GM19193 (cell line): ENCODE measurements at regions not wholly inside any gene's neighbourhood (a gene's known extent, or its start where the extent isn't known, plus 50 kb on each side); places are given as distances from the start of the nearest gene placed in this dataset.

Experiments
- POLR2A ChIP-seq: IDR thresholded peaks from 4 replicates; pipeline ENCODE4 v1.6.1; 2011; ENCODE audit not compliant: insufficient read depth, insufficient read length; ENCODE audit errors: extremely low read depth

- no peak for TF ChIP-seq POLR2A
Measured at GRCh38 chr14:89626233-89626806, 209.3 kb upstream of the FOXN3 start.

DNA sequence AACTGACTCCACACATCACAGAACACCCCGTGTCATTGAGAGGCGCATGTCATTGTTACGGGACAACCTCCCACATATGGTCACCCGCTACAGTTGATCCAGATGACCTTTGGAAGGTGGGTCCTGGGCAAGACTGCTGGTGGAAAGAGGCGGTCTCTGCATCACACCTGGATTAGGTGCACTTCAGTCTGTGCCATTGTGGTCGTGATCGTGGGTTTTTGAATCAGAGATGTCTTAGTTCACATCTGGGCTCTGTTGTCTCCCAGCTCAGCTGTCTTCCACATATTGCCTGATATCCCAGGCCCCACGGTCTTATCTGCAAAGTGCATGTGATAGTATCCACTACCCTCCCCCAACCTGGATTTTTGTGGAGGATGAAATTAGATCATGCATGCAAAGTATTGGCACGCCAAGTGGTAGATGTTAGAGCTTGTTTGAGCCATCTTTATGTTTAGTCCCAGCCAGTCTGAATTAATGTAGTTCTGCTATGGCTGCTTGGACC is 208.7 kb upstream of the FOXN3 start:
- TF ChIP-seq POLR2A, result no peak

- no peak for TF ChIP-seq POLR2A
Measured at GRCh38 chr14:89625244-89625713, 208.2 kb upstream of the FOXN3 start.

DNA sequence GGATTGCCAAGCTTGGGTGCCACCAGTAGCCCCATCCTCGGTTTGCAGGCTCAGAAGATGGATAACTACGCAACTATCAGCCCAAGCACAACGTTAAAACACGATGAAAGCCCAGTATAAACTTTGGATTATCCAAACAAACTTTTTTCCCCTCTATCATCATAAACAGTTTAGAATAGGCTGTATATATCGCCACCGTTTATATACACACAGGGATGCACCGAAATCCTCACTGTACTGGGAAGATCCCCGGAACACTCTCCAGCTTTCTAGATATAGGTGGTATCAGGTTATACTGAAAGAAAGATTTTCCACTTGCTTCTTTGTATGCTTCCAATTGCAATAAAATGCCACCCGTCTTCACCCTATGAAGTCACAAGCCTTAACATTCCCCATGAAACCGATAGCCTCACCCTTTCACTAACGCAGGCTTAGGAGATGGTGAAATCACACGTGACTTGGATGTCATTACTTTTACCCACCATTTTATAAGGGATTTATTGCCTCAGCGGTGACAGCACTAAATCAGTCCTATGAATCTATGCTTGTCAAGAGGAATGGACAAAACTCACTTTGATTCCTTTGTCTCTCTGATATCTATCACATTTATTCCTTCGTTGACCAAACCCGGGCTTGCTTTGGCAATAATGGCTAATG is 207.6 kb upstream of the FOXN3 start:
- no peak for TF ChIP-seq POLR2A

- no peak for TF ChIP-seq POLR2A
Measured at GRCh38 chr14:89621791-89622638, 205.0 kb upstream of the FOXN3 start.

- no peak for TF ChIP-seq POLR2A
Measured at GRCh38 chr14:89621009-89621421, 204.0 kb upstream of the FOXN3 start.

GRCh38 chr14:89620436-89620835 is 203.4 kb upstream of the FOXN3 start:
- TF ChIP-seq POLR2A, result no peak

- no peak for TF ChIP-seq POLR2A
Measured at GRCh38 chr14:89619596-89619995, 202.6 kb upstream of the FOXN3 start.

GRCh38 chr14:89618811-89619551 is 201.9 kb upstream of the FOXN3 start:
- TF ChIP-seq POLR2A, result peak; percentile 72

DNA sequence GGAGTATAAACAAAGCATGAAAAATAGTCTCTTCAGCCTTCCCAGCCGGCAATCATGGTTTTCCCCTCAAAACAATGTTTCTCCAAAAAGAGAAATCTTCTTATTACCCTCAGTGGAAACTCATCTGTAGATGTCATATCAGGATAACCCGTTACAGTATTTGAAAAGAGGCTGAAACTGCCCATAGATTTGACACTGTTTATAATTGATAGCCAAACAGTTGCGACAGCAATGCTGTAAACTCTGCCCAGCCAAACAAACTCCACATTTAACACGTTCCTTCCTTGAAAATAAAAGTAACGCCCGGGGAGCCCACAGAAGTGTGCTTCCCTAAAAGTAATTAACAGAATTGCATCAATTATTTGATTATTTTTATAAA is 201.3 kb upstream of the FOXN3 start:
- no peak for TF ChIP-seq POLR2A

DNA sequence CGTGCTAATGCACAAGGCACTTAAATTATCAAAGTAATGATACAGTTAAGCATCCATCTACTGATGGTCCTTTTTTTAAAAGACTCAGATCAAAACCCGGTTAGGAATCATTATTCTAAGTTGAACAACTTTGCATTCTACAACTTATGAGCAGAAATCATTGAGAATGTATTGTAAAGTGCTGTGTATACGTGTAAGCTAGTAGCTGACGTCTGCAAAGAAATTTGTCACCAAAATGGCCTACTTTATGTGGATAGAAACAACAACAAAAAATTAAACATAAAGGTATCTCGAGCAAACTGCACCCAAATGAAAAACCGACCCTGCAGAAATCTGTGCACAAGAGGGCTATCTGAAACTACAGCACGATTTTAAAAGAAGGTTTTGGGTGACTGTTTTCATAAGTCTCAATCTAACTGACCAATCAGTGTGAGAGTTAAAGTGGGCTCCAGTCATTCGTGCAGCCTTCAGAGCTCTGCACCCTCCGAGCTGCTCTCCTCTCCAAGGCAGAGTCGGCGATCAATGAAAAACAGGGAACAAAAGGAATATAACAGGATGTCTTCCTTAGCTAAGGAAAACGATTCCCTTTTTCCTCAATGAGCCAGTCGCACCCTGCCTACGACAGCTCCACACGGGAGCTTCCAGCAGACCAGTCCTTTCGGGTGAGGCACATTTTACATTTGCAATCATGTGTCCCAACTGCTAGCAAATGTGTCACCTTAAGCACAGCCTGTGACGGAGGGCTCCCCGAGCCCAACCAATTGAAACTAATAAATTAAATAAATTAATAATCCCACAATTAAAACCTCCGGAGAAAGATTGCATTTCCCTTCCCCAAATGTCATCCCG is 200.7 kb upstream of the FOXN3 start:
- TF ChIP-seq POLR2A, result peak; percentile 28

DNA sequence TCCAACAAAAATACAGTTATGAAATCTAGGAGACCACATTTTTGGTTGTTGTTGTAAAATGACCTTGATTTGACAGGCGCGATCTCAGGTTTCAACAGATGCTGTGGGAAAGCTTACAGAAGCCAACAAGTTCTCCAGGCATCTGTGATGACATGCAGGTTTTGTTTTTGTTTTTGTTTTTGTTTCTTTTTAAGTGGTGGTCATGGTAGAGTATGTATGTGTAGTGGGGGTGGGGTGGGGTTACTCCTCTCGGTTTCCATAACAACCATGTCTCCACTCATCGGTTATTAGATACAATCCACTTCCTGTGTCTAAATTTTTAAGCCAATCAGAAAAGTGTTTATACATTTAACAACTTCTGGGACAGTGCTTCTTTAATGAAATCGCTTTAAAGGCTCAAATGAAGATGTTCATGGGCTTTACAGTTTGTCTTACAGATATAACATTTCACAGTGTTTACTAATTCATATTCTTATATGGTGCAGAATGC is 199.9 kb upstream of the FOXN3 start:
- TF ChIP-seq POLR2A, result no peak

DNA sequence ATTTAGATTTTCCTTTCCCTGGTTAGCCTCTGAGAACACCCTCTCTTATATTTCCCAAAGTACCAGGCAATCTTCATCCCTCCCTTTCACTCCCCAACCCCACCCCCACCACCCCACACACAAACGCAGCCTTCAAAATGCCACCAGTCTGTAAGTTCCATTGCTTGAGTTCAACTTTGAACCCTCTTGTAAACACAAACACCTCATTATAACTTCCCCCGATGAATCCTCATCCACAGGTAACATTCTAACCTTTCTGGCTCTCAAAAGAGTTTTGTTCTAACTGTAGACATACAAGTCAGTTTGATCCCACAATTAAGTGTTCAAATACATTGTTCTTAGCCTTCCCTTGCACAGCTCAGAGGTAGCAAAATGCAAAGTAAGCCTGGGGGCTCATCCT is 199.4 kb upstream of the FOXN3 start:
- TF ChIP-seq POLR2A, result no peak

GRCh38 chr14:89615421-89615820 is 198.4 kb upstream of the FOXN3 start:
- no peak for TF ChIP-seq POLR2A

- TF ChIP-seq POLR2A, result no peak
Measured at GRCh38 chr14:89614009-89614691, 197.1 kb upstream of the FOXN3 start.
